Thoracic aorta (tissue), 2 donors: ENCODE measurements at regions not wholly inside any gene's neighbourhood (a gene's known extent, or its start where the extent isn't known, plus 50 kb on each side); places are given as distances from the start of the nearest gene placed in this dataset.
"Not testable (repeated sequence)": the region's sequence is repeated elsewhere in the genome, so short reads cannot be mapped to it uniquely, and the experiment has no call there.

Source experiments
- ATAC-seq: fragments of 150-250 bp; one replicate; pipeline ENCODE4 v1.8.0; 2017; ENCODE audit warnings: low read depth; ENCODE audit not compliant: insufficient number of reproducible peaks, low FRiP score
- DNase-seq: peaks from one replicate; pipeline ENCODE4 v3.0.0-alpha.2; 2020; ENCODE audit warnings: low spot score
- H3K27ac ChIP-seq, 2 donors: fragments of 200-600 bp; sonication (generic); 1 replicate in 1 of 2; 2 replicates in 1 of 2; pipeline ENCODE4 v1.5.1; 2016; ENCODE audit warnings: mild to moderate bottlenecking in 2 of 2, moderate library complexity in 2 of 2
- H3K27me3 ChIP-seq: fragments of 200-600 bp; sonication (generic); replicated peaks from 2 replicates; pipeline ENCODE4 v1.6.0; 2016; ENCODE audit warnings: mild to moderate bottlenecking; ENCODE audit not compliant: insufficient read depth
- H3K36me3 ChIP-seq: fragments of 200-600 bp; sonication (generic); one replicate; pipeline ENCODE4 v1.5.1; 2016
- H3K4me1 ChIP-seq, 2 donors: fragments of 200-600 bp; sonication (generic); 1 replicate in 1 of 2; 2 replicates in 1 of 2; pipeline versions ENCODE4 v1.5.1 to v1.6.0; 2016; ENCODE audit warnings: low read depth in 2 of 2, mild to moderate bottlenecking in 1 of 2; ENCODE audit not compliant: control insufficient read depth in 1 of 2
- H3K4me3 ChIP-seq: fragments of 200-600 bp; sonication (generic); 2 replicates; pipeline ENCODE4 v1.5.1; 2016; ENCODE audit warnings: mild to moderate bottlenecking
- H3K9me3 ChIP-seq: fragments of 200-600 bp; sonication (generic); 2 replicates; pipeline ENCODE4 v1.5.1; 2016
- CTCF ChIP-seq: fragments of 200-600 bp; sonication (generic); IDR thresholded peaks from one replicate; pipeline ENCODE4 v1.5.1; 2019; ENCODE audit warnings: antibody characterized with exemption

GRCh38 chr14:54010981-54011380 is 54.4 kb upstream of the BMP4 start:
- DNase-seq (no peak), ATAC-seq (no peak)
- H3K9me3 ChIP-seq, result no peaks in the 10 kb centered on the region
- H3K4me1 ChIP-seq, result no peaks in the 10 kb centered on the region
- H3K36me3 ChIP-seq, result no peaks in the 10 kb centered on the region
- no peaks in the 10 kb centered on the region for H3K27me3 ChIP-seq
- TF ChIP-seq CTCF, result no peak
- no peak overlapping the region for H3K27ac ChIP-seq
- no peak overlapping the region for H3K4me3 ChIP-seq

GRCh38 chr14:54023027-54023426 is 66.4 kb upstream of the BMP4 start:
- no peaks in the 10 kb centered on the region for H3K4me1 ChIP-seq
- H3K9me3 ChIP-seq, result no peaks in the 10 kb centered on the region
- H3K36me3 ChIP-seq, result no peaks in the 10 kb centered on the region
- H3K27me3 ChIP-seq, result no peaks in the 10 kb centered on the region
- no peak overlapping the region for H3K4me3 ChIP-seq
- TF ChIP-seq CTCF, result no peak
- no peak overlapping the region for H3K27ac ChIP-seq
- DNase-seq (no peak), ATAC-seq (no peak)

GRCh38 chr14:54025661-54026060 is 69.0 kb upstream of the BMP4 start:
- no peak for TF ChIP-seq CTCF
- no peak overlapping the region for H3K27ac ChIP-seq
- H3K9me3 ChIP-seq, result no peaks in the 10 kb centered on the region
- ATAC-seq, result no peak
- no peak for DNase-seq
- no peaks in the 10 kb centered on the region for H3K36me3 ChIP-seq
- no peaks in the 10 kb centered on the region for H3K27me3 ChIP-seq
- no peaks in the 10 kb centered on the region for H3K4me1 ChIP-seq
- no peak overlapping the region for H3K4me3 ChIP-seq

- no peak overlapping the region for H3K4me3 ChIP-seq
- TF ChIP-seq CTCF, result no peak
- no peak for DNase-seq
- no peaks in the 10 kb centered on the region for H3K4me1 ChIP-seq
- H3K36me3 ChIP-seq, result no peaks in the 10 kb centered on the region
- no peak for ATAC-seq
- H3K9me3 ChIP-seq, result no peaks in the 10 kb centered on the region
- no peaks in the 10 kb centered on the region for H3K27me3 ChIP-seq
- H3K27ac ChIP-seq, result no peak overlapping the region
Observed at GRCh38 chr14:54026671-54027070, 70.0 kb upstream of the BMP4 start.

- ATAC-seq, H3K27me3 ChIP-seq, DNase-seq, H3K36me3 ChIP-seq, H3K9me3 ChIP-seq, H3K4me1 ChIP-seq, H3K27ac ChIP-seq, H3K4me3 ChIP-seq: not testable (repeated sequence)
Observed at GRCh38 chr14:54030996-54031395, 74.4 kb upstream of the BMP4 start.

GRCh38 chr14:54033285-54033684 is 76.7 kb upstream of the BMP4 start:
- not testable (repeated sequence) for H3K9me3 ChIP-seq, H3K4me3 ChIP-seq, H3K4me1 ChIP-seq, H3K36me3 ChIP-seq, DNase-seq, H3K27ac ChIP-seq, ATAC-seq, H3K27me3 ChIP-seq
